ENCODE measurements at regions not wholly inside any gene's neighbourhood (a gene's known extent, or its start where the extent isn't known, plus 50 kb on each side); places are given as distances from the start of the nearest gene placed in this dataset.

GRCh38 chr14:65320661-65321308, 91.7 kb upstream of the FUT8 start:
- DNase-seq (ENCODE audit: low read depth): no peak

GRCh38 chr14:65321370-65321875, 91.1 kb upstream of the FUT8 start:
- DNase-seq (ENCODE audit: low read depth): peak; percentile 82

GRCh38 chr14:65329481-65329880, 83.0 kb upstream of the FUT8 start:
- DNase-seq (ENCODE audit: low read depth): no peak

GRCh38 chr14:65329911-65330310, 82.6 kb upstream of the FUT8 start:
- DNase-seq (ENCODE audit: low read depth): no peak

- DNase-seq (ENCODE audit: low read depth): peak; percentile 28
These were observed 82.1 kb upstream of the FUT8 start for GRCh38 chr14:65330416-65330815.

GRCh38 chr14:65331652-65332051, 80.9 kb upstream of the FUT8 start:
- no peak for DNase-seq (ENCODE audit: low read depth)

- DNase-seq (ENCODE audit: low read depth): peak; percentile 69
These were observed 80.2 kb upstream of the FUT8 start for GRCh38 chr14:65332141-65332871.

- peak; percentile 92 for DNase-seq (ENCODE audit: low read depth)
These were observed 78.4 kb upstream of the FUT8 start for GRCh38 chr14:65333943-65334687.

- no peak for DNase-seq (ENCODE audit: low read depth)
These were observed 77.6 kb upstream of the FUT8 start for GRCh38 chr14:65334765-65335410.

- no peak for DNase-seq (ENCODE audit: low read depth)
These were observed 77.1 kb upstream of the FUT8 start for GRCh38 chr14:65335411-65335947.

GRCh38 chr14:65336191-65336591, 76.3 kb upstream of the FUT8 start:
- DNase-seq (ENCODE audit: low read depth): peak; percentile 88

GRCh38 chr14:65339866-65340265, 72.7 kb upstream of the FUT8 start:
- no peak for DNase-seq (ENCODE audit: low read depth)

- peak; percentile 13 for DNase-seq (ENCODE audit: low read depth)
These were observed 68.5 kb upstream of the FUT8 start for GRCh38 chr14:65344011-65344410.

- DNase-seq (ENCODE audit: low read depth): no peak
These were observed 67.3 kb upstream of the FUT8 start for GRCh38 chr14:65345266-65345665.

- no peak for DNase-seq (ENCODE audit: low read depth)
These were observed 66.1 kb upstream of the FUT8 start for GRCh38 chr14:65346474-65346873.

GRCh38 chr14:65346895-65347294, 65.6 kb upstream of the FUT8 start:
- DNase-seq (ENCODE audit: low read depth): peak; percentile 7

- no peak for DNase-seq (ENCODE audit: low read depth)
These were observed 64.4 kb upstream of the FUT8 start for GRCh38 chr14:65348137-65348536.

GRCh38 chr14:65349100-65349499, 63.4 kb upstream of the FUT8 start:
- DNase-seq (ENCODE audit: low read depth): peak; percentile 10

GRCh38 chr14:65351493-65352194, 60.9 kb upstream of the FUT8 start:
- no peak for DNase-seq (ENCODE audit: low read depth)

- DNase-seq (ENCODE audit: low read depth): peak; percentile 43
These were observed 59.5 kb upstream of the FUT8 start for GRCh38 chr14:65352964-65353530.

- DNase-seq (ENCODE audit: low read depth): no peak
These were observed 58.4 kb upstream of the FUT8 start for GRCh38 chr14:65354131-65354530.

All from EH (cell line).